ENCODE measurements at regions not wholly inside any gene's neighbourhood (a gene's known extent, or its start where the extent isn't known, plus 50 kb on each side); places are given as distances from the start of the nearest gene placed in this dataset.
"Not testable (repeated sequence)": the region's sequence is repeated elsewhere in the genome, so short reads cannot be mapped to it uniquely, and the experiment has no call there.

GRCh38 chr22:35480627-35481550 lies 59.7 kb upstream of the RASD2 start:
- no peak for DNase-seq (ENCODE audit: low spot score)
- ChIA-PET POLR2A (ENCODE audit: low non-redundant PET) (no interaction called here), CTCF (no interaction called here)
- H3K27ac ChIP-seq: no peak overlapping the region
- no peak for TF ChIP-seq CTCF (conservative IDR thresholded peaks at IDR 0.05; ENCODE audit: low read depth)

GRCh38 chr22:35482311-35482710 lies 58.3 kb upstream of the RASD2 start:
- H3K27ac ChIP-seq: no peak overlapping the region
- TF ChIP-seq CTCF (conservative IDR thresholded peaks at IDR 0.05; ENCODE audit: low read depth): no peak
- CTCF ChIA-PET: interaction anchor here (0.8 kb wide), 1 partner anchor 12 kb away, joined by 8 read pairs; no protein-coding TSS in a partner anchor
- POLR2A ChIA-PET (ENCODE audit: low non-redundant PET): no interaction called here
- no peak for DNase-seq (ENCODE audit: low spot score)

GRCh38 chr22:35482974-35483373 lies 57.7 kb upstream of the RASD2 start:
- ChIA-PET POLR2A (ENCODE audit: low non-redundant PET) (no interaction called here), CTCF (interaction anchor here (0.6 kb wide), 1 partner anchor 25 kb away, joined by 4 read pairs; no protein-coding TSS in a partner anchor)
- H3K27ac ChIP-seq: no peak overlapping the region
- DNase-seq (ENCODE audit: low spot score): no peak
- no peak for TF ChIP-seq CTCF (conservative IDR thresholded peaks at IDR 0.05; ENCODE audit: low read depth)

- no peak for DNase-seq (ENCODE audit: low spot score)
- H3K27ac ChIP-seq: no peak overlapping the region
- POLR2A ChIA-PET (ENCODE audit: low non-redundant PET): no interaction called here
- TF ChIP-seq CTCF (conservative IDR thresholded peaks at IDR 0.05; ENCODE audit: low read depth): no peak
- CTCF ChIA-PET: interaction anchor here (0.6 kb wide), 1 partner anchor 24 kb away, joined by 4 read pairs; no protein-coding TSS in a partner anchor
Measured at GRCh38 chr22:35483730-35484129, 56.9 kb upstream of the RASD2 start.

GRCh38 chr22:35484651-35485556 lies 55.7 kb upstream of the RASD2 start:
- DNase-seq (ENCODE audit: low spot score): no peak
- no peak overlapping the region for H3K27ac ChIP-seq
- ChIA-PET CTCF (no interaction called here), POLR2A (ENCODE audit: low non-redundant PET) (no interaction called here)
- no peak for TF ChIP-seq CTCF (conservative IDR thresholded peaks at IDR 0.05; ENCODE audit: low read depth)

GRCh38 chr22:35486116-35486631 lies 54.5 kb upstream of the RASD2 start:
- no peak for TF ChIP-seq CTCF (conservative IDR thresholded peaks at IDR 0.05; ENCODE audit: low read depth)
- no peak for DNase-seq (ENCODE audit: low spot score)
- POLR2A ChIA-PET (ENCODE audit: low non-redundant PET): no interaction called here
- no peak overlapping the region for H3K27ac ChIP-seq
- CTCF ChIA-PET: interaction anchor here (0.6 kb wide), 2 partner anchors 37 to 135 kb away, joined by 3 to 4 read pairs; no protein-coding TSS in a partner anchor

- H3K27ac ChIP-seq; DNase-seq (ENCODE audit: low spot score); POLR2A ChIA-PET (ENCODE audit: low non-redundant PET): not testable (repeated sequence)
- CTCF ChIA-PET: interaction anchor here (0.6 kb wide), 1 partner anchor 1024 kb away, joined by 3 read pairs; no protein-coding TSS in a partner anchor
Measured at GRCh38 chr22:35487623-35488022, 53.0 kb upstream of the RASD2 start.

Measured in RWPE1 (cell line).